HG02943 (cell line): ENCODE measurements at regions not wholly inside any gene's neighbourhood (a gene's known extent, or its start where the extent isn't known, plus 50 kb on each side); places are given as distances from the start of the nearest gene placed in this dataset.
"Not testable (repeated sequence)": the region's sequence is repeated elsewhere in the genome, so short reads cannot be mapped to it uniquely, and the experiment has no call there.

Source experiments
- ATAC-seq: cut with Tn5 transposase; IDR thresholded peaks from one replicate; pipeline ENCODE4 v1.9.1; 2021; ENCODE audit warnings: mild to moderate bottlenecking, low read depth, moderate library complexity; ENCODE audit not compliant: unreplicated experiment

DNA sequence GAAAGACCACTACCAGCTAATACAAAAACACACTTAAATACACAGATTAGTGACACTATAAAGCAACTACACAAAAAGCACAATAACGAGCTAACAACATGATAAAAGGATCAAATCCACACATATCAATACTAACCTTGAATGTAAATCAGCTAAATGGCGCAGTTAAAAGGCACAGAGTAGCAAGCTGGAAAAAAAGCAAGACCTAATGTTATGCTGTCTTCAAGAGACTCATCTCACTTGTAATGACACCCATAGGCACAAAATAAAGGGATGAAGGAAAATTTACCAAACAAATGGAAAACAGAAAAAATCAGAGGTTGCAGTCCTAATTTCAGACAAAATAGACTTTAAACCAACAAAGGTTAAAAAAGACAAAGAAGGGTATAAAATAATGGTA lies 86.3 kb downstream of the NUS1 start:
- ATAC-seq = no peak

DNA sequence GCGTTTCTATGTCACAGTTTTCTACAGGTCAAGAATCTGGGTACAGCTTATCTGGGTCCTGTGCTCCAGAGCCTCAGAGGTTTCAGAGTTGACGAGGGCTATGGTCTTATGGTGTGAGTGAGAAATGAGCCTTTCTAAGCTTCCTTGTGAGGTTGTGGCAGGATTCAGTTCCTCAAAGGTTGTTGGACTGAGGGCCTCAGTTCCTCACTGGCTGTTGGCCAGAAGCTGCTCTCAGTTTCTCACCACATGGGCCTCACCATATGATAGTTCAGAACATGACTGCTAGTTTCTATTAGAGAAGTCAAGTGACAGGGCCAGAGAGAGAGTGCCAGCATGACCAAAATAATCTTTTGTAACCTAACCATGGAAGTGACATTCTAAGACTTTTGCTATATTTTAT lies 96.1 kb downstream of the NUS1 start:
- ATAC-seq = peak; percentile 97

DNA sequence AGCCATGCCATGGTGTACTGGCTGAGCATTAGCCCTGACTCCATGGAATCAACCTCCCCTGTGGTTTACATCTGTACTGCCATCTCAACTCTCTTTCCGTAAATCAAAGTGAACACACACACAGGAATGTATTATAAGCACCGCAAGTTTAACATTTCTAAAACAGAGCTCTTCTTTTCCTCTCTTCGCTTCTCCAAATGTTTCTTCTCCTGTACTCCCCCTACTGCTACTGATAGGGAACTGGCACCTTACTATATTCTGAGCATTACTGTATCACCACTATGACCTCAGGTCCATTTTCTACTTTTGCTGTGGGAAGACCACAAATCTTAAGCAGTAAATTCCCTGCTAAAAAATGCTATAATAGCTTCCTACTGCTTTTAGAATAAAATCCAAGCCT lies 101.2 kb downstream of the NUS1 start:
- ATAC-seq = no peak

DNA sequence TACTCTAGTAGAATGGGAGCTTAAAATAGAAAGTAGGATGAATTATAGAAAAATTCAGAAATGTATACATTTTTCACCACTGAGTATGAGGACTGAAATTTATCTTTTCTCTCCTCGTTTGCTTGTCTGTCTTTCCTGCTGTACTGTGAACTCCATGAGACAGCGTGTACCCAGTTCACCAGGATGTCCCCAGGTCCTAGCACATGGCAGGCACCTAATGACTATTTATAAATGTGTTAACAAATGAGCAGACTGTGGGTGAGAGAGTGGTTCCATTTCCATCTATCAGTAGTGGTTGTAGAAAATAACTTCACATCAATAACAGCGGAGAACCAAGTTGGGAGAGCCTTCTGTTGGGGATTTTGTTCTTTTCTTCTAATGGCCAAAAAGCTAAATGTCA lies 106.3 kb downstream of the NUS1 start:
- ATAC-seq = no peak

DNA sequence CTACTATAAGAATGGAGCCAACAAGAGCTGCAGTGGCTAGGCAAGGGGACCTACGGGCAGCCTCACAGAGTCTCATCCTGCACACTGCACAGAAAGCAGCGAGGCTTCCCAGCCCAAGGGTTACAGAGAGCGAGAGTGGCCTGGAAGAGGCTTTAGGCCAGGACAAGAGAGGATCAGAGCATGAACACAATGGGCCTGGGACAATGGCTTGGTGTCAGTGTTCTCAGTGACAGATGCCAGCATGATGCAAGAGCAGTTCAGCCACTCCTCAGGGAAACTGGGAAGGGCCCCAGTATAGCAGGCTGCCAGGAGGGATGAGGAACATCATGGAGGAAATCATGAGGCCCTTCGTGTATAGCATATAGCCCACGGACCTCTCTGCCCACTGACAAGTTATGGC lies 108.0 kb downstream of the NUS1 start:
- ATAC-seq = no peak

DNA sequence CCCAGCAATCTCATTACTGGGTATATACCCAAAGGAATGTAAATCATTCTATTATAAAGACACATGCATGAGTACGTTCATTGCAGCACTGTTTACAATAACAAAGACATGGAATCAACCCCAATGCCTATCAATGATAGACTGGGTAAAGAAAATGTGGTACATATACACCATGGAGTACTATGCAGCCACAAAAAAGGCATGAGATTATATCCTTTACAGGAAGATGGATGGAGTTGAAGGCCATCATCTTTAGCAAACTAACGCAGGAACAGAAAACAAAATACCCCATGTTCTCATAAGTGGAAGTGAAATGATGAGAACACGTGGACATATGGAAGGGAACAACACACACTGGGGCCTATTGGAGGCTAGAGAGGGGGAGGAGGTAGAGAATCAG lies 115.7 kb downstream of the NUS1 start:
- ATAC-seq = no peak

DNA sequence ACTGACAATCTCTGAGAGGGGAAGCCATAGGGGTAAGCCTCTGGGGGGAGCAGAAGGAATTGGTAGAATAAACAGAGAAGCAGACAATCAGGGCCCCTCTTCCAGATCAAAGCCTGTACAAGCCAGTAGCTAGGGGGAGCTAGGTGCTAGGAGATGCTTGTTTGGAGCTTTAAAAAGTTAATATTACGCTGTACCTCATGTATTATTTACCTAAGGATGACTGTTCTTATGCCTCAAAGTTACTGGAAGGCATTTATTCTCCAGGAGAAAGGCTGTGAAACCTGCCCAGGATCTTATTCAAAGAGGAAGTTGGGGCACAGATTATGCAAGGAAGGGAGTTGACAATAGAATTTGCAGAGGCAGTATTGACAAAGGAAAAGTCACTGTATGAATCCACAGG lies 111.8 kb upstream of the SLC35F1 start:
- ATAC-seq = no peak

DNA sequence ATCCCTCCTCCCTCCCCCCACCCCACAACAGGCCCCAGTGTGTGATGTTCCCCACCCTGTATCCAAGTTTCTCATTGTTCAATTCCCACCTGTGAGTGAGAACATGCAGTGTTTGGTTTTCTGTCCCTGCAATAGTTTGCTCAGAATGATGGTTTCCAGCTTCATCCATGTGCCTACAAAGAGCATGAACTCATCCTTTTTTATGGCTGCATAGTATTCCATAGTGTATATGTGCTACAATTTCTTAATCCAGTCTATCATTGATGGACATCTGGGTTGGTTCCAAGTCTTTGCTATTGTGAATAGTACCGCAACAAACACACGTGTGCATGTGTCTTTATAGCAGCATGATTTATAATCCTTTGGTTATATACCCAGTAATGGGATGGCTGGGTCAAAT lies 108.2 kb upstream of the SLC35F1 start:
- not testable (repeated sequence) for ATAC-seq

DNA sequence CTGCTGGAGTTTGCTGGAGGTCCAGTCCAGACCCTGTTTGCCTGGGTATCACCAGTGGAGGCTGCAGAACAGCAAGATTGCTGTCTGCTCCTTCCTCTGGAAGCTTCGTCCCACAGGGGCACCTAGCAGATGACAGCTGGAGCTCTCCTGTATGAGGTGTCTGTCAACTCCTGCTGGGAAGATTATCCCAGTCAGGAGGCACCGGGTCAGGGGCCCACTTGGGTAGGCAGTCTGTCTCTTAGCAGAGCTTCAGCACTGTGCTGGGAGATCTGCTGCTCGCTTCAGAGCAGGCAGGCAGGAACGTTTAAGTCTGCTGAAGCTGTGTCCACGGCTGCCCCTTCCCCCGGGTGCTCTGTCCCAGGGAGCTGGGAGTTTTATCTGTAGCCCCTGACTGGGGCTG lies 96.8 kb upstream of the SLC35F1 start:
- no peak for ATAC-seq

DNA sequence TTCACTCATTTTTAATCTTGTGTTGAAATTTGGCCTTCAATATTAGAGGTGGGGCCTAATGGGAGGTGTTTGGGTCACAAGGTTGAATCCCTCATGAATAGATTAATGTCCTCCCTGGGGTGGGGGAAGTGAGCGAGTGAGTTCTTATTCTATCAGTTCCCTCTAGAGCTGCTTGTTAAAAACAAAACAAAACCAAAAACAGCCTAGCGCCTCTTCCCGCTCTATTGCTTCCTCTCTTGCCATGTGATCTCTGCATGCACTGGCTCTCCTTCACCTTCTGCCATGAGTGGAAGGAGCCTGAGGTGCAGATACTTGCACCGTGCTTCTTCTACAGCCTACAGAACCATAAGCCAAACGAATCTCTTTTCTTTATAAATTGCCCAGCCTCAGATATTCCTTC lies 89.6 kb upstream of the SLC35F1 start:
- ATAC-seq = no peak

DNA sequence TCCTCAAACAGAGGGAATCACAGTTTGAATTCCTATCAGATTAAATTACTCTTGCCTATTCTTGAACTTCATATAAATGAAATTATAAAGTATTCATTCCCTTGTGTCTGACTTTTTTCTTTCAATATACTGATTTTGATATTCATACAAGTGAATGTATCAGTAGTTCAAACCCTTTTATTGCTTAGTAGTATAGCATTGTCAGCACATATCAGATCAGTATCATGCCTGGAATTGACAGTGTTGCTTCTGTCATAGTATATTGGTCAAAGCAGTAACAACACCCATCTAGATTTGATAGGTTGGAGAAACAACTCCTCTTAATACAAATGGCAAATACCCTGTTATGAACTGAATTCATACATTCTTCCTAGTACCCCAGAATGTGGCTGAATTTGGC lies 89.1 kb upstream of the SLC35F1 start:
- ATAC-seq = no peak

DNA sequence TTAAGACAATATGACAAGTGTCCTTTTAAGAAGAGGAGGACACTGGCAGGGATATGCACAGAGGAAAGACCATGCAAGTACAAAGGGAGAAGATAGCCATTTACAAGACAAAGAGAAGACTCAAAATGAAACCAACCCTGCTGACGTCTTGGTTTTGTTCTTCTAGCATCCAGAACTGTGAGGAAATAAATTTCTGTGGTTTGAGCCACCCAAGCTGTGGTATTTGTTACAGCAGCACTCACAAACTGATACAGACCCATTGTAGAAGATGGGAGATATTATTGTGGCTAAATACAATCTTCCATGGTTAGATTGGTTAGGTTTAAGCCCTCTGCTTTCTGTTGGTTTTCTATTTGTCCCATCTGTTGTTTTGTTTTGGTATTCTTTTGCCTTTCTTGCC lies 88.6 kb upstream of the SLC35F1 start:
- ATAC-seq = no peak

DNA sequence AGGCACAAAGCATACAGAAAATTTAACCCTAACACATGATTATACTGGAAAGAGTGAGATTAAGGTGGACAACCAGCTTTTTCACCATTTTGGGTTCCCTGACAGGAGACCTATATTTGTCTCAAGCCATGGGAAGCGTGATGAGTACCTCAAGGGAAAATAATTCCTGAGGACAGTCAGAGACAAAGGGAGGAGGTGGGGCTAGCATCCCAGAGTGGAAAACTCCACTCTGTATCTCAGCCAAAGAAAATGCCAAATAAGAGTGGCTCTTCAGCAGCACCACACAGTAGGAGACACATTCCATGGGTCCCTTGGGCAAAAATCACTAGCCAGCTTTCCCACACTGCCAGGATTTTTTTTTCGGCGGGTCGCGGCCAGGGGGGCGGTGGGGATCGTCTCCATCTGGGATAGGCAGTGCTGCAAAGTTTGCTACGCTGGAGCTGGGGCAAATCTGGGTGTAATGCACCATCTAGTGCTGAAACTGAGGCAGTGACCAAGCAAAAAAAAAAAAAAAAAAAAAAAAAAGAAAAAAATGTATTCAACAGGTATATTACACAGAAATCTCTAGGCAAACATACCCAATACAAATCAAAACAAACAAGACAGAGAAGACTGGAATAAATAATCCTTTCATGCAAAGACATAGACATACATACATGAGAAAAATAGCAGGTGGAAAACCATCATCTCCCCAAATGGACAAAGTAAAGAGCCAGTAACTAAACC lies 77.3 kb upstream of the SLC35F1 start:
- no peak for ATAC-seq

DNA sequence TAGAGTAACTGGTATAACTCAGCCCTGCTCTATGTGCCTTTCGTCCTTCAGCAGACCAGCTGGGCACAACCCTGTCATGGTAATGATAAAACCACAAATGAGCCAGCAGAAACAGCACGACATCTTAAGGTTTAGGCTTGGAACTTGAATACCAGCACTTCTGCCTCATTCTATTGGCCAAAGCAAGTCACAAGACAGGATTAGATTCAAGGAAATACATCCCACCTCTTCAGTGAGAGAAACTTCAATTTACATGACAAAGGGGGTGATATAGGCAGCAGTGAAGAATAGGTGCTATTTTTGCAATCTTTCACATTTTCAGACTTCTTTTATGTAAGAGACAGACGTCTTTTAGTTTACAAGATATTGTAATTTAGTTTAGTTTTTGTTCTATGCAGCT lies 69.8 kb upstream of the SLC35F1 start:
- ATAC-seq = no peak

DNA sequence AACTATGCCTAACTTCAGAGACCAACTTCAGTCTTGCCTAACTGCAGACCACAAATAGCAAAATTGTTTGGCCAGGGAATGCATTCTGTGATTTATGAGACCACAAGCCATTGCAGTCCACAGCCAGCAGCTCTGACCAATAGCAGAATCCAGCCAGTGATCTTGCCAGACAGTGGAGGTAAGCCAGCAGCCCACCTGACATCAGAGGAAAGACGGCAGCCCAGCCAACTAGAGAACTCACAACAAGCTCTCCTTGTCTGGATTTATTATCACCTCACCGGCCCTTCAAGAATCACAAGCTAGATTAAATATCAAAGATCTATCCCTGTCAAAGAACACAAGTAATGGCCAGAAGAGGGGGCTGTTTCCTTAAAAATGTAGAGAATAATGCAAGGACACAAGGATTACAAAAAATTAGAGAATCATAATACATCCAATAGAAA lies 66.5 kb upstream of the SLC35F1 start:
- ATAC-seq = no peak

DNA sequence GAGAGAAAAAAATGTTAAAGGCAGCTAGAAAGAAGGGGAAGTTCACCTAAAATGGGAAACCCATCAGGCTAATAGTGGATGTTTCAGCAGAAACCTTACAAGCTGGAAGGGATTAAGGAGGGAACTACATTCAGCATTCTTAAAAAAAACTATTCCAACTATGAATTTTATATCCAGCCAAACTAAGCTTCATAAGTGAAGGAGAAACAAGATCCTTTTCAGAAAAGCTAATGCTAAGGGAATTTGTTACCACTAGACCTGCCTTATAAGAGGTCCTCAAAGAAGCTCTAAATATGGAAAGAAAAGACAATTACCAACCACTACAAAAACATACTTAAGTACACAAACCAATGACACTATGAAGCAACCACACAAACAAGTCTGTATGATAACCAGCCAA lies 59.2 kb upstream of the SLC35F1 start:
- ATAC-seq = no peak

DNA sequence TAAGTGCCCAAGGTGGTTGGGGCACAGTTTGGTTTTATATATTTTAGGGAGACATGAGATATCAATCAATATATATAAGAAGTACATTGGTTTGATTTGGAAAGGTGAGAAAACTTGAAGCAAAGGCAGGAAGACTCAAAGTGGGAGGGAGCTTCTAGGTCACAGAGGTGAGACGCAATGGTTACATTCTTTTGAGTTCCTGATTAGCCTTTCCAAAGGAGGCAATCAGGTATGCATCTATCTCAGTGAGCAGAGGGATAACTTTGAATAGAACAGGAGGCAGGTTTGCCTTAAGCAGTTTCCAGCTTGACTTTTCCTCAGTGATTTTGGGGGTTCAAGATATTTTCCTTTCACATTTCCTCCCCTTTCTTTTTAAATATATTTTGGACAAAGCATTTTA lies 58.0 kb upstream of the SLC35F1 start:
- no peak for ATAC-seq
